IMR-90 (cell line): ENCODE measurements at regions not wholly inside any gene's neighbourhood (a gene's known extent, or its start where the extent isn't known, plus 50 kb on each side); places are given as distances from the start of the nearest gene placed in this dataset.

Experiments used
- BHLHE40 ChIP-seq: fragments of 150-350 bp; IDR thresholded peaks from 2 replicates; pipeline ENCODE4 v1.6.1; 2016; ENCODE audit warnings: mild to moderate bottlenecking, low read depth, low read length
- MAFK ChIP-seq: IDR thresholded peaks from 2 replicates; pipeline ENCODE4 v1.6.1; 2012; ENCODE audit warnings: low read depth, low read length, improper control_type of control experiment
- MAZ ChIP-seq: IDR thresholded peaks from 2 replicates; pipeline ENCODE4 v1.6.1; 2012; ENCODE audit warnings: low read depth, mild to moderate bottlenecking, low read length, improper control_type of control experiment, moderate library complexity, borderline replicate concordance
- MXI1 ChIP-seq: IDR thresholded peaks from 2 replicates; pipeline ENCODE4 v1.6.1; 2012; ENCODE audit warnings: low read depth, mild to moderate bottlenecking, low read length, moderate library complexity, borderline replicate concordance
- NFE2L2 ChIP-seq: fragments of 150-350 bp; IDR thresholded peaks from 2 replicates; pipeline ENCODE4 v1.6.1; 2016; ENCODE audit warnings: low read depth, mild to moderate bottlenecking, low read length
- POLR2A ChIP-seq: IDR thresholded peaks from 2 replicates; pipeline ENCODE4 v1.6.1; 2012; ENCODE audit warnings: mild to moderate bottlenecking, low read depth, low read length
- RCOR1 ChIP-seq: IDR thresholded peaks from 2 replicates; pipeline ENCODE4 v1.6.1; 2012; ENCODE audit warnings: mild to moderate bottlenecking, low read length, improper control_type of control experiment; ENCODE audit not compliant: insufficient replicate concordance
- RFX5 ChIP-seq: IDR thresholded peaks from 2 replicates; pipeline ENCODE4 v1.8.0; 2012; ENCODE audit warnings: low read depth, mild to moderate bottlenecking, low read length, moderate library complexity
- SMC3 ChIP-seq: fragments of 150-350 bp; IDR thresholded peaks from 2 replicates; pipeline ENCODE4 v1.6.1; 2016; ENCODE audit warnings: low read depth, mild to moderate bottlenecking, antibody characterized with exemption, low read length, moderate library complexity
- TF ChIP-seq, protein P1 (sequence below): fragments of 150-350 bp; IDR thresholded peaks from 2 replicates; pipeline ENCODE4 v1.6.1; 2017; ENCODE audit warnings: mild to moderate bottlenecking, antibody characterized with exemption, low read length, low read depth
- TF ChIP-seq, protein P2 (sequence below): conservative IDR thresholded peaks from 2 replicates; pipeline ENCODE4 v1.5.1; 2012; ENCODE audit warnings: mild to moderate bottlenecking, low read depth, low read length, improper control_type of control experiment
- TF ChIP-seq, protein P3 (sequence below): fragments of 150-350 bp; IDR thresholded peaks from 2 replicates; pipeline ENCODE4 v1.6.1; 2016; ENCODE audit warnings: low read depth, mild to moderate bottlenecking, low read length, moderate library complexity, borderline replicate concordance

DNA sequence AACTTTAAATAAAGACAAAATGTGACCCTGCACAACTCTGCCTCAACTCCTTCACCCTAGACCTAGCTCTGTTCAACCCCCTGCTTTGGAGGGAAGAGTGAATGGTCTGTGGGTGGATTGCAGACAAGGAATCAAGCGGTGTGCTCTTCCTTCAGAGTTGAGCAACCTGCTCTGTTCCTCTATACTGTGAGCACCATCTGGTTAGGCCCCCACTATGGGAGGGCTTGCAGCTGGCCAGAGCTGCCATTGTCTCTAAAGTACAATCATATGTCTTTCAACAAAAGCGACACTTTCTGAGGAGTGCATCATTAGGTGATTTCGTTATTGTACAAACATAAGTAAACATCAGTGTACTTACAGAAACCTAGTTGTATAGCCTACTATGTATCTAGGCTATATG, 406.1 kb upstream of the MARCKS start:
- TF ChIP-seq, protein P1, sequence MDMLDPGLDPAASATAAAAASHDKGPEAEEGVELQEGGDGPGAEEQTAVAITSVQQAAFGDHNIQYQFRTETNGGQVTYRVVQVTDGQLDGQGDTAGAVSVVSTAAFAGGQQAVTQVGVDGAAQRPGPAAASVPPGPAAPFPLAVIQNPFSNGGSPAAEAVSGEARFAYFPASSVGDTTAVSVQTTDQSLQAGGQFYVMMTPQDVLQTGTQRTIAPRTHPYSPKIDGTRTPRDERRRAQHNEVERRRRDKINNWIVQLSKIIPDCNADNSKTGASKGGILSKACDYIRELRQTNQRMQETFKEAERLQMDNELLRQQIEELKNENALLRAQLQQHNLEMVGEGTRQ, result no peak
- TF ChIP-seq, protein P2, sequence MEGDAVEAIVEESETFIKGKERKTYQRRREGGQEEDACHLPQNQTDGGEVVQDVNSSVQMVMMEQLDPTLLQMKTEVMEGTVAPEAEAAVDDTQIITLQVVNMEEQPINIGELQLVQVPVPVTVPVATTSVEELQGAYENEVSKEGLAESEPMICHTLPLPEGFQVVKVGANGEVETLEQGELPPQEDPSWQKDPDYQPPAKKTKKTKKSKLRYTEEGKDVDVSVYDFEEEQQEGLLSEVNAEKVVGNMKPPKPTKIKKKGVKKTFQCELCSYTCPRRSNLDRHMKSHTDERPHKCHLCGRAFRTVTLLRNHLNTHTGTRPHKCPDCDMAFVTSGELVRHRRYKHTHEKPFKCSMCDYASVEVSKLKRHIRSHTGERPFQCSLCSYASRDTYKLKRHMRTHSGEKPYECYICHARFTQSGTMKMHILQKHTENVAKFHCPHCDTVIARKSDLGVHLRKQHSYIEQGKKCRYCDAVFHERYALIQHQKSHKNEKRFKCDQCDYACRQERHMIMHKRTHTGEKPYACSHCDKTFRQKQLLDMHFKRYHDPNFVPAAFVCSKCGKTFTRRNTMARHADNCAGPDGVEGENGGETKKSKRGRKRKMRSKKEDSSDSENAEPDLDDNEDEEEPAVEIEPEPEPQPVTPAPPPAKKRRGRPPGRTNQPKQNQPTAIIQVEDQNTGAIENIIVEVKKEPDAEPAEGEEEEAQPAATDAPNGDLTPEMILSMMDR, result no peak
- TF ChIP-seq MAFK (no peak), POLR2A (no peak), BHLHE40 (no peak), RCOR1 (no peak), NFE2L2 (no peak), RFX5 (no peak), MXI1 (no peak), SMC3 (no peak), MAZ (no peak)
- TF ChIP-seq, protein P3, sequence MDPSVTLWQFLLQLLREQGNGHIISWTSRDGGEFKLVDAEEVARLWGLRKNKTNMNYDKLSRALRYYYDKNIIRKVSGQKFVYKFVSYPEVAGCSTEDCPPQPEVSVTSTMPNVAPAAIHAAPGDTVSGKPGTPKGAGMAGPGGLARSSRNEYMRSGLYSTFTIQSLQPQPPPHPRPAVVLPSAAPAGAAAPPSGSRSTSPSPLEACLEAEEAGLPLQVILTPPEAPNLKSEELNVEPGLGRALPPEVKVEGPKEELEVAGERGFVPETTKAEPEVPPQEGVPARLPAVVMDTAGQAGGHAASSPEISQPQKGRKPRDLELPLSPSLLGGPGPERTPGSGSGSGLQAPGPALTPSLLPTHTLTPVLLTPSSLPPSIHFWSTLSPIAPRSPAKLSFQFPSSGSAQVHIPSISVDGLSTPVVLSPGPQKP, result no peak
